ENCODE measurements at regions not wholly inside any gene's neighbourhood (a gene's known extent, or its start where the extent isn't known, plus 50 kb on each side); places are given as distances from the start of the nearest gene placed in this dataset.

GRCh38 chr16:76670125-76670857 lies 393.1 kb downstream of the CNTNAP4 start:
- Histone ChIP-seq H3K4me1 (no peaks in the 10 kb centered on the region), H3K9me3 (no peaks in the 10 kb centered on the region), H3K4me3 (no peak overlapping the region), H3K4me2 (no peak overlapping the region), H3K27ac (no peak overlapping the region)
- DNase-seq (ENCODE audit: low read depth in 1 of 2, low spot score in 1 of 2), result no peak
- FAIRE-seq, result no peak
- CTCF ChIA-PET, result interaction anchor here (1.1 to 1.7 kb wide), 2 partner anchors 11 to 17 kb away, joined by 3 to 10 read pairs; no protein-coding TSS in a partner anchor
- TF ChIP-seq JUNB (IDR thresholded peaks at IDR 0.05) (no peak), MAFK (IDR thresholded peaks at IDR 0.05; ENCODE audit: partially characterized antibody) (peak; percentile 75)
- ATAC-seq, result no peak
- WGBS (ENCODE audit: missing lambda C conversion rate), result 29% methylated on average over 5 of the region's 5 CpGs
- POLR2A ChIA-PET, result no interaction called here

- Histone ChIP-seq H3K9me3 (no peaks in the 10 kb centered on the region), H3K4me1 (no peaks in the 10 kb centered on the region), H3K27ac (no peak overlapping the region), H3K4me3 (no peak overlapping the region), H3K4me2 (no peak overlapping the region)
- 0% methylated on average over 1 of the region's 1 CpG for WGBS (ENCODE audit: missing lambda C conversion rate)
- no peak for DNase-seq (ENCODE audit: low read depth in 1 of 2, low spot score in 1 of 2)
- TF ChIP-seq GATA3 (IDR thresholded peaks at IDR 0.05; ENCODE audit: borderline replicate concordance) (no peak), SREBF2 (IDR thresholded peaks at IDR 0.05) (no peak), EHMT2 (IDR thresholded peaks at IDR 0.05; ENCODE audit: low read depth) (no peak), CHD4 (IDR thresholded peaks at IDR 0.05; ENCODE audit: borderline replicate concordance) (no peak), EP300 (IDR thresholded peaks at IDR 0.05) (no peak), POLR2AphosphoS2 (conservative IDR thresholded peaks at IDR 0.05; ENCODE audit: low read length) (no peak), FOXS1 (CRISPR knock-in tag; IDR thresholded peaks at IDR 0.05) (no peak), FOSL2 (IDR thresholded peaks at IDR 0.05) (no peak), FOSL2 (CRISPR knock-in tag; IDR thresholded peaks at IDR 0.05) (no peak), TFCP2L1 (CRISPR knock-in tag; IDR thresholded peaks at IDR 0.05) (no peak), USF2 (IDR thresholded peaks at IDR 0.05) (no peak), HES2 (IDR thresholded peaks at IDR 0.05) (no peak), BHLHE40 (IDR thresholded peaks at IDR 0.05; ENCODE audit: low read depth, low read length) (no peak), ZC3H11A (IDR thresholded peaks at IDR 0.05) (no peak), SMC3 (IDR thresholded peaks at IDR 0.05) (no peak), NPAS2 (CRISPR knock-in tag; IDR thresholded peaks at IDR 0.05; ENCODE audit: borderline replicate concordance) (no peak)
- no peak for FAIRE-seq
- no peak for ATAC-seq
- POLR2A ChIA-PET, result no interaction called here
- CTCF ChIA-PET, result interaction anchor here (1.5 to 2.2 kb wide), 2 partner anchors 23 to 219 kb away, joined by 3 to 8 read pairs; no protein-coding TSS in a partner anchor
Observed at GRCh38 chr16:76676356-76676755, 399.2 kb downstream of the CNTNAP4 start.

- FAIRE-seq, result no peak
- ATAC-seq, result no peak
Observed at GRCh38 chr16:76681296-76681695, 404.1 kb downstream of the CNTNAP4 start.

More at GRCh38 chr16:76681296-76681695, 404.1 kb downstream of the CNTNAP4 start:
- ChIA-PET POLR2A (no interaction called here), CTCF (interaction anchor here (0.7 kb wide), 1 partner anchor 201 kb away, joined by 3 read pairs; no protein-coding TSS in a partner anchor)
- Histone ChIP-seq H3K4me2 (no peak overlapping the region), H3K9me3 (no peaks in the 10 kb centered on the region), H3K4me3 (no peak overlapping the region), H3K27ac (no peak overlapping the region), H3K4me1 (no peaks in the 10 kb centered on the region)
- WGBS (ENCODE audit: missing lambda C conversion rate), result 5% methylated on average over 4 of the region's 4 CpGs
- DNase-seq (ENCODE audit: low read depth in 1 of 2, low spot score in 1 of 2), result no peak
- TF ChIP-seq CHD2 (IDR thresholded peaks at IDR 0.05; ENCODE audit: low read length, partially characterized antibody) (no peak), HOXA7 (CRISPR knock-in tag; IDR thresholded peaks at IDR 0.05) (no peak), HOXB5 (CRISPR knock-in tag; IDR thresholded peaks at IDR 0.05) (no peak), MAZ (IDR thresholded peaks at IDR 0.05; ENCODE audit: borderline replicate concordance, low read depth, low read length) (no peak), E2F6 (IDR thresholded peaks at IDR 0.05; ENCODE audit: borderline replicate concordance, low read depth) (no peak), PHF8 (IDR thresholded peaks at IDR 0.05; ENCODE audit: borderline replicate concordance, low read depth) (no peak)

Data from A549 (cell line).